ENCODE measurements at regions not wholly inside any gene's neighbourhood (a gene's known extent, or its start where the extent isn't known, plus 50 kb on each side); places are given as distances from the start of the nearest gene placed in this dataset.

GRCh38 chr15:79190093-79190492, 92.4 kb upstream of the ANKRD34C start:
- in situ Hi-C loops (cut with HindIII; ENCODE audit: low sequenced_read_pairs): no loop called here

GRCh38 chr15:79186616-79187015, 95.9 kb upstream of the ANKRD34C start:
- in situ Hi-C loops (cut with HindIII; ENCODE audit: low sequenced_read_pairs): no loop called here

GRCh38 chr15:79185199-79185598, 94.6 kb upstream of the RASGRF1 start:
- in situ Hi-C loops (cut with HindIII; ENCODE audit: low sequenced_read_pairs): no loop called here

GRCh38 chr15:79184465-79184892, 93.9 kb upstream of the RASGRF1 start:
- in situ Hi-C loops (cut with HindIII; ENCODE audit: low sequenced_read_pairs): loop anchor here (5.0 kb wide), 1 partner anchor 152 kb away; no protein-coding TSS in a partner anchor

- in situ Hi-C loops (cut with HindIII; ENCODE audit: low sequenced_read_pairs): loop anchor here (5.0 kb wide), 1 partner anchor 148 kb away; no protein-coding TSS in a partner anchor
Observed at GRCh38 chr15:79180318-79180717, 89.7 kb upstream of the RASGRF1 start.

- in situ Hi-C loops (cut with HindIII; ENCODE audit: low sequenced_read_pairs): loop anchor here (5.0 kb wide), 1 partner anchor 92 kb away; no protein-coding TSS in a partner anchor
Observed at GRCh38 chr15:79179597-79179996, 89.0 kb upstream of the RASGRF1 start.

GRCh38 chr15:79179108-79179561, 88.6 kb upstream of the RASGRF1 start:
- in situ Hi-C loops (cut with HindIII; ENCODE audit: low sequenced_read_pairs): loop anchor here (5.0 kb wide), 1 partner anchor 92 kb away; no protein-coding TSS in a partner anchor

GRCh38 chr15:79178594-79178993, 88.0 kb upstream of the RASGRF1 start:
- in situ Hi-C loops (cut with HindIII; ENCODE audit: low sequenced_read_pairs): loop anchor here (5.0 kb wide), 1 partner anchor 91 kb away; no protein-coding TSS in a partner anchor

GRCh38 chr15:79176151-79176550, 85.6 kb upstream of the RASGRF1 start:
- in situ Hi-C loops (cut with HindIII; ENCODE audit: low sequenced_read_pairs): loop anchor here (5.0 kb wide), 1 partner anchor 89 kb away; no protein-coding TSS in a partner anchor

GRCh38 chr15:79172801-79173460, 82.4 kb upstream of the RASGRF1 start:
- in situ Hi-C loops (cut with HindIII; ENCODE audit: low sequenced_read_pairs): no loop called here

GRCh38 chr15:79172032-79172481, 81.5 kb upstream of the RASGRF1 start:
- in situ Hi-C loops (cut with HindIII; ENCODE audit: low sequenced_read_pairs): no loop called here

GRCh38 chr15:79171320-79172031, 80.9 kb upstream of the RASGRF1 start:
- in situ Hi-C loops (cut with HindIII; ENCODE audit: low sequenced_read_pairs): no loop called here

GRCh38 chr15:79170256-79170664, 79.7 kb upstream of the RASGRF1 start:
- in situ Hi-C loops (cut with HindIII; ENCODE audit: low sequenced_read_pairs): no loop called here

GRCh38 chr15:79169526-79170133, 79.0 kb upstream of the RASGRF1 start:
- in situ Hi-C loops (cut with HindIII; ENCODE audit: low sequenced_read_pairs): no loop called here

GRCh38 chr15:79168922-79169456, 78.4 kb upstream of the RASGRF1 start:
- in situ Hi-C loops (cut with HindIII; ENCODE audit: low sequenced_read_pairs): no loop called here

- in situ Hi-C loops (cut with HindIII; ENCODE audit: low sequenced_read_pairs): no loop called here
Observed at GRCh38 chr15:79167776-79168175, 77.2 kb upstream of the RASGRF1 start.

GRCh38 chr15:79166311-79166955, 75.9 kb upstream of the RASGRF1 start:
- in situ Hi-C loops (cut with HindIII; ENCODE audit: low sequenced_read_pairs): no loop called here

GRCh38 chr15:79164465-79164864, 73.9 kb upstream of the RASGRF1 start:
- in situ Hi-C loops (cut with HindIII; ENCODE audit: low sequenced_read_pairs): no loop called here

- in situ Hi-C loops (cut with HindIII; ENCODE audit: low sequenced_read_pairs): no loop called here
Observed at GRCh38 chr15:79164043-79164442, 73.5 kb upstream of the RASGRF1 start.

GRCh38 chr15:79163395-79163794, 72.8 kb upstream of the RASGRF1 start:
- in situ Hi-C loops (cut with HindIII; ENCODE audit: low sequenced_read_pairs): no loop called here

Measured in endothelial cell of hepatic sinusoid (primary cell).